Stimulated activated CD8-positive, alpha-beta memory T cell treated with anti-CD3 and anti-CD28 coated beads, Interleukin-4, amount 100 ng/mL, for 24 hours (primary cell): ENCODE measurements at regions not wholly inside any gene's neighbourhood (a gene's known extent, or its start where the extent isn't known, plus 50 kb on each side); places are given as distances from the start of the nearest gene placed in this dataset.
"Not testable (repeated sequence)": the region's sequence is repeated elsewhere in the genome, so short reads cannot be mapped to it uniquely, and the experiment has no call there.

ENCODE experiments used
- DNase-seq: peaks from one replicate; pipeline ENCODE4 v3.0.0-alpha.2; 2020; ENCODE audit warnings: low read depth

- DNase-seq = no peak
Observed at GRCh38 chr2:88396209-88396608, 56.3 kb downstream of the FOXI3 start.

GRCh38 chr2:88377641-88377991, 74.9 kb downstream of the FOXI3 start:
- DNase-seq = no peak

- DNase-seq = no peak
Observed at GRCh38 chr2:88372042-88372441, 80.5 kb downstream of the FOXI3 start.

GRCh38 chr2:88365408-88365807, 87.1 kb downstream of the FOXI3 start:
- DNase-seq = not testable (repeated sequence)

GRCh38 chr2:88355486-88355885, 97.0 kb downstream of the FOXI3 start:
- DNase-seq = no peak

GRCh38 chr2:88351249-88351601, 101.3 kb downstream of the FOXI3 start:
- DNase-seq = no peak

GRCh38 chr2:88350331-88351248, 101.9 kb downstream of the FOXI3 start:
- DNase-seq = peak; percentile 32

GRCh38 chr2:88345842-88346241, 106.7 kb downstream of the FOXI3 start:
- no peak for DNase-seq

GRCh38 chr2:88342749-88343148, 109.7 kb downstream of the FOXI3 start:
- DNase-seq = no peak

- DNase-seq = no peak
Observed at GRCh38 chr2:88334418-88334817, 118.1 kb downstream of the FOXI3 start.

GRCh38 chr2:88331239-88331638, 121.3 kb downstream of the FOXI3 start:
- DNase-seq = no peak

GRCh38 chr2:88329815-88330603, 122.5 kb downstream of the FOXI3 start:
- no peak for DNase-seq

- no peak for DNase-seq
Observed at GRCh38 chr2:88321449-88322248, 130.8 kb downstream of the FOXI3 start.

- DNase-seq = no peak
Observed at GRCh38 chr2:88320076-88320773, 132.3 kb downstream of the FOXI3 start.

- no peak for DNase-seq
Observed at GRCh38 chr2:88318956-88319330, 133.6 kb downstream of the FOXI3 start.

- no peak for DNase-seq
Observed at GRCh38 chr2:88318071-88318955, 134.2 kb downstream of the FOXI3 start.

- DNase-seq = no peak
Observed at GRCh38 chr2:88310787-88311186, 140.6 kb downstream of the THNSL2 start.

GRCh38 chr2:88307817-88308216, 137.7 kb downstream of the THNSL2 start:
- no peak for DNase-seq

- no peak for DNase-seq
Observed at GRCh38 chr2:88303865-88304264, 133.7 kb downstream of the THNSL2 start.

- DNase-seq = no peak
Observed at GRCh38 chr2:88296247-88296646, 126.1 kb downstream of the THNSL2 start.
